PC-3 (cell line): ENCODE measurements at regions not wholly inside any gene's neighbourhood (a gene's known extent, or its start where the extent isn't known, plus 50 kb on each side); places are given as distances from the start of the nearest gene placed in this dataset.

Source experiments
- ATAC-seq: fragments of 200-7000 bp; cut with Tn5 transposase; 2 replicates; pipeline ENCODE4 v1.9.1; 2020; ENCODE audit warnings: mild to moderate bottlenecking, moderate library complexity
- BruUV-seq: library from RNA; stranded (reverse); fragments of 400-500 nt; replicated peaks from 2 replicates; lab custom pipeline; 2021; lab: Mats Ljungman, UMichigan
- CTCF ChIA-PET: fragments of 300-600 bp; sonication (Branson Sonifier 250); formaldehyde crosslinking; loops from one replicate; lab custom pipeline; 2022; ENCODE audit warnings: antibody characterized with exemption; lab: Charles Lee
- POLR2A ChIA-PET: fragments of 300-600 bp; sonication (Branson Sonifier 250); formaldehyde crosslinking; loops from one replicate; lab custom pipeline; 2022; ENCODE audit warnings: antibody characterized with exemption; ENCODE audit not compliant: unreplicated experiment; lab: Charles Lee
- DNase-seq: peaks from one replicate; pipeline ENCODE4 v3.0.0-alpha.2; 2015
- H2AFZ ChIP-seq: fragments of 300-600 bp; sonication (generic); 2 replicates; pipeline ENCODE4 v1.6.0; 2016; ENCODE audit warnings: antibody characterized with exemption, low read length
- H3F3A ChIP-seq: fragments of 300-600 bp; sonication (generic); one replicate; pipeline ENCODE4 v1.6.0; 2017; ENCODE audit warnings: antibody characterized with exemption, low read length, control low read depth, mild to moderate bottlenecking; ENCODE audit not compliant: unreplicated experiment
- H3K27ac ChIP-seq: fragments of 300-600 bp; sonication (generic); 2 replicates; pipeline ENCODE4 v1.5.1; 2016; ENCODE audit warnings: mild to moderate bottlenecking, low read length
- H3K27me3 ChIP-seq: fragments of 300-600 bp; sonication (generic); 2 replicates; pipeline ENCODE4 v1.6.1; 2016; ENCODE audit warnings: low read length, mixed read lengths
- H3K36me3 ChIP-seq: fragments of 300-600 bp; sonication (generic); 2 replicates; pipeline ENCODE4 v1.6.1; 2016; ENCODE audit warnings: low read depth, mixed run types, low read length, mixed read lengths
- H3K4me1 ChIP-seq: fragments of 300-600 bp; sonication (generic); 2 replicates; pipeline ENCODE4 v1.5.1; 2016; ENCODE audit warnings: low read length; ENCODE audit not compliant: insufficient read depth
- H3K4me2 ChIP-seq: fragments of 300-600 bp; sonication (generic); 2 replicates; pipeline ENCODE4 v1.6.0; 2016; ENCODE audit warnings: low read length
- H3K4me3 ChIP-seq: fragments of 300-600 bp; sonication (generic); 2 replicates; pipeline ENCODE4 v1.5.1; 2016; ENCODE audit warnings: mild to moderate bottlenecking, low read length, mixed read lengths
- H3K79me2 ChIP-seq: fragments of 300-600 bp; sonication (generic); 2 replicates; pipeline ENCODE4 v1.6.1; 2017; ENCODE audit warnings: low read length, mixed read lengths
- H3K9ac ChIP-seq: fragments of 300-600 bp; sonication (generic); 2 replicates; pipeline ENCODE4 v1.6.0; 2016; ENCODE audit warnings: mild to moderate bottlenecking, low read length
- H3K9me2 ChIP-seq: fragments of 300-600 bp; sonication (generic); replicated peaks from 2 replicates; pipeline ENCODE4 v1.6.1; 2016; ENCODE audit warnings: mixed run types, low read length, mixed read lengths
- H3K9me3 ChIP-seq: fragments of 300-600 bp; sonication (generic); 2 replicates; pipeline ENCODE4 v1.6.1; 2016; ENCODE audit warnings: low read length, mixed read lengths
- H4K20me1 ChIP-seq: fragments of 300-600 bp; sonication (generic); 2 replicates; pipeline ENCODE4 v1.6.1; 2016; ENCODE audit warnings: low read length, mixed read lengths
- CTCF ChIP-seq: fragments of 300-600 bp; sonication (generic); conservative IDR thresholded peaks from 2 replicates; pipeline ENCODE4 v1.5.1; 2017; ENCODE audit warnings: antibody characterized with exemption, low read depth, mild to moderate bottlenecking, low read length
- EZH2 ChIP-seq: fragments of 300-600 bp; sonication (generic); IDR thresholded peaks from one replicate; pipeline ENCODE4 v1.6.1; 2017; ENCODE audit warnings: antibody characterized with exemption, mild to moderate bottlenecking, low read length; ENCODE audit not compliant: unreplicated experiment
- EZH2phosphoT487 ChIP-seq: fragments of 300-600 bp; sonication (generic); IDR thresholded peaks from 2 replicates; pipeline ENCODE4 v1.6.1; 2018; ENCODE audit warnings: mild to moderate bottlenecking, antibody characterized with exemption, low read length, borderline replicate concordance
- intact Hi-C: fragments of 100-400 bp; cut with micrococcal nuclease; formaldehyde crosslinking; loops from 2 replicates; pipeline ENCODE4 v1.9.0; 2023

GRCh38 chr7:47039089-47039648 is 542.7 kb downstream of the TNS3 start:
- intact Hi-C loops = no loop called here

GRCh38 chr7:47038621-47039020 is 543.3 kb downstream of the TNS3 start:
- Histone ChIP-seq H3K79me2 (no peaks in the 10 kb centered on the region), H3K4me3 (no peak overlapping the region), H3K9me3 (no peaks in the 10 kb centered on the region), H3K9me2 (no peaks in the 10 kb centered on the region), H2AFZ (no peak overlapping the region), H3K27ac (no peak overlapping the region), H3K36me3 (no peaks in the 10 kb centered on the region), H3K27me3 (no peaks in the 10 kb centered on the region), H4K20me1 (no peaks in the 10 kb centered on the region), H3F3A (no peaks in the 10 kb centered on the region), H3K9ac (no peak overlapping the region), H3K4me2 (no peak overlapping the region), H3K4me1 (no peaks in the 10 kb centered on the region)
- ChIA-PET POLR2A (no interaction called here), CTCF (no interaction called here)
- DNase-seq (no peak), ATAC-seq (no peak)
- BruUV-seq = no TSS peak
- intact Hi-C loops = no loop called here
- TF ChIP-seq EZH2phosphoT487 (no peak), CTCF (no peak), EZH2 (no peak)

More at GRCh38 chr7:47039089-47039648, 542.7 kb downstream of the TNS3 start:
- POLR2A ChIA-PET = no interaction called here
- Histone ChIP-seq H3K9me2 (no peaks in the 10 kb centered on the region), H3K79me2 (no peaks in the 10 kb centered on the region), H3K4me3 (no peak overlapping the region), H2AFZ (no peak overlapping the region), H3K4me2 (no peak overlapping the region), H3K9me3 (no peaks in the 10 kb centered on the region), H3F3A (no peaks in the 10 kb centered on the region), H3K4me1 (no peaks in the 10 kb centered on the region), H4K20me1 (no peaks in the 10 kb centered on the region), H3K27me3 (no peaks in the 10 kb centered on the region), H3K9ac (no peak overlapping the region), H3K36me3 (no peaks in the 10 kb centered on the region), H3K27ac (no peak overlapping the region)
- DNase-seq (no peak), ATAC-seq (no peak)
- TF ChIP-seq EZH2 (no peak), CTCF (no peak), EZH2phosphoT487 (no peak)
- CTCF ChIA-PET = no interaction called here
- BruUV-seq = no TSS peak

- ChIA-PET CTCF (no interaction called here), POLR2A (no interaction called here)
- intact Hi-C loops = no loop called here
- no peak overlapping the region for H3K4me2 ChIP-seq
- no peak overlapping the region for H3K27ac ChIP-seq
- H3K9me2 ChIP-seq = no peaks in the 10 kb centered on the region
- H2AFZ ChIP-seq = no peak overlapping the region
- no peaks in the 10 kb centered on the region for H3K9me3 ChIP-seq
- H3K4me3 ChIP-seq = no peak overlapping the region
- no peaks in the 10 kb centered on the region for H3K36me3 ChIP-seq
- TF ChIP-seq EZH2 (no peak), EZH2phosphoT487 (no peak), CTCF (no peak)
- DNase-seq = no peak
- no peaks in the 10 kb centered on the region for H3K4me1 ChIP-seq
- H3K9ac ChIP-seq = no peak overlapping the region
- H4K20me1 ChIP-seq = no peaks in the 10 kb centered on the region
- H3K79me2 ChIP-seq = no peaks in the 10 kb centered on the region
- no TSS peak for BruUV-seq
- no peaks in the 10 kb centered on the region for H3F3A ChIP-seq
- no peaks in the 10 kb centered on the region for H3K27me3 ChIP-seq
- ATAC-seq = no peak
These were observed 544.3 kb downstream of the TNS3 start for GRCh38 chr7:47037607-47038006.
